ENCODE measurements at regions not wholly inside any gene's neighbourhood (a gene's known extent, or its start where the extent isn't known, plus 50 kb on each side); places are given as distances from the start of the nearest gene placed in this dataset.

- no peak for ATAC-seq (ENCODE audit: poor library complexity)
- Mint-ChIP-seq H3K27ac (no peak overlapping the region), H3K27me3 (no peaks in the 10 kb centered on the region), H3K4me1 (ENCODE audit: low read depth) (no peaks in the 10 kb centered on the region), H3K9me3 (no peaks in the 10 kb centered on the region), H3K4me3 (no peak overlapping the region), H3K36me3 (ENCODE audit: low read depth) (no peaks in the 10 kb centered on the region)
- H3K4me1 ChIP-seq (ENCODE audit: insufficient read depth, low read length), result no peaks in the 10 kb centered on the region
- no peaks in the 10 kb centered on the region for H3K9me3 ChIP-seq (ENCODE audit: control insufficient read depth in 1 of 2, insufficient read depth in 1 of 2, low read length in 2 of 2)
- H3K27ac ChIP-seq (ENCODE audit: low read depth in 1 of 2, low read length in 2 of 2), result no peak overlapping the region
- POLR2A ChIA-PET, result no interaction called here
- intact Hi-C loops (cut with DNase I, micrococcal nuclease), result no loop called here
- CTCF ChIA-PET, result no interaction called here
- no peaks in the 10 kb centered on the region for H3K27me3 ChIP-seq (ENCODE audit: control insufficient read depth in 1 of 2, insufficient read depth in 2 of 2, low read length in 2 of 2)
- no peak for TF ChIP-seq CTCF (IDR thresholded peaks at IDR 0.05)
- H3K36me3 ChIP-seq (ENCODE audit: insufficient read depth, low read length), result no peaks in the 10 kb centered on the region
- H3K4me3 ChIP-seq (ENCODE audit: low read length), result no peak overlapping the region
- no peak for DNase-seq
Measured at GRCh38 chrY:8065220-8065619, 1153.7 kb upstream of the AMELY start.

- DNase-seq (no peak), ATAC-seq (ENCODE audit: poor library complexity) (no peak)
- no peaks in the 10 kb centered on the region for H3K4me1 Mint-ChIP-seq (ENCODE audit: low read depth)
- no peak for TF ChIP-seq CTCF (IDR thresholded peaks at IDR 0.05)
- H3K36me3 Mint-ChIP-seq (ENCODE audit: low read depth), result no peaks in the 10 kb centered on the region
- ChIA-PET POLR2A (no interaction called here), CTCF (no interaction called here)
- Histone ChIP-seq H3K9me3 (ENCODE audit: control insufficient read depth in 1 of 2, insufficient read depth in 1 of 2, low read length in 2 of 2) (no peaks in the 10 kb centered on the region), H3K4me1 (ENCODE audit: insufficient read depth, low read length) (no peaks in the 10 kb centered on the region), H3K4me3 (ENCODE audit: low read length) (no peak overlapping the region), H3K27me3 (ENCODE audit: control insufficient read depth in 1 of 2, insufficient read depth in 2 of 2, low read length in 2 of 2) (no peaks in the 10 kb centered on the region), H3K27ac (ENCODE audit: low read depth in 1 of 2, low read length in 2 of 2) (no peak overlapping the region), H3K36me3 (ENCODE audit: insufficient read depth, low read length) (no peaks in the 10 kb centered on the region)
- intact Hi-C loops (cut with DNase I, micrococcal nuclease), result no loop called here
- no peak overlapping the region for H3K4me3 Mint-ChIP-seq
- no peak overlapping the region for H3K27ac Mint-ChIP-seq
- no peaks in the 10 kb centered on the region for H3K9me3 Mint-ChIP-seq
- no peaks in the 10 kb centered on the region for H3K27me3 Mint-ChIP-seq
Measured at GRCh38 chrY:8064500-8064899, 1152.9 kb upstream of the AMELY start.

- Mint-ChIP-seq H3K4me3 (no peak overlapping the region), H3K4me1 (ENCODE audit: low read depth) (no peaks in the 10 kb centered on the region), H3K9me3 (no peaks in the 10 kb centered on the region), H3K36me3 (ENCODE audit: low read depth) (no peaks in the 10 kb centered on the region), H3K27ac (no peak overlapping the region), H3K27me3 (no peaks in the 10 kb centered on the region)
- intact Hi-C loops (cut with DNase I, micrococcal nuclease), result no loop called here
- Histone ChIP-seq H3K9me3 (ENCODE audit: control insufficient read depth in 1 of 2, insufficient read depth in 1 of 2, low read length in 2 of 2) (no peaks in the 10 kb centered on the region), H3K27me3 (ENCODE audit: control insufficient read depth in 1 of 2, insufficient read depth in 2 of 2, low read length in 2 of 2) (no peaks in the 10 kb centered on the region), H3K4me1 (ENCODE audit: insufficient read depth, low read length) (no peaks in the 10 kb centered on the region), H3K36me3 (ENCODE audit: insufficient read depth, low read length) (no peaks in the 10 kb centered on the region), H3K4me3 (ENCODE audit: low read length) (no peak overlapping the region), H3K27ac (ENCODE audit: low read depth in 1 of 2, low read length in 2 of 2) (no peak overlapping the region)
- no peak for ATAC-seq (ENCODE audit: poor library complexity)
- TF ChIP-seq CTCF (IDR thresholded peaks at IDR 0.05), result no peak
- ChIA-PET POLR2A (no interaction called here), CTCF (no interaction called here)
- DNase-seq, result no peak
Measured at GRCh38 chrY:8063973-8064372, 1152.4 kb upstream of the AMELY start.

Data from CD4-positive, alpha-beta T cell (primary cell).